Stimulated activated CD4-positive, alpha-beta T cell treated with anti-CD3 and anti-CD28 coated beads, Interleukin-2, amount 100 ng/mL, for 48 hours (primary cell): ENCODE measurements at regions not wholly inside any gene's neighbourhood (a gene's known extent, or its start where the extent isn't known, plus 50 kb on each side); places are given as distances from the start of the nearest gene placed in this dataset.

Source experiments
- DNase-seq, 2 donors: peaks; one replicate each; pipeline ENCODE4 v3.0.0-alpha.2; 2020

GRCh38 chr20:62545901-62546525, 70.2 kb upstream of the GATA5 start:
- no peak for DNase-seq

- DNase-seq = no peak
Measured at GRCh38 chr20:62546606-62547005, 70.8 kb upstream of the GATA5 start.

GRCh38 chr20:62547364-62547763, 71.6 kb upstream of the GATA5 start:
- DNase-seq = no peak

- DNase-seq = no peak
Measured at GRCh38 chr20:62548471-62548870, 72.7 kb upstream of the GATA5 start.

GRCh38 chr20:62549029-62549428, 73.2 kb upstream of the GATA5 start:
- DNase-seq = no peak

- no peak for DNase-seq
Measured at GRCh38 chr20:62549499-62550086, 73.8 kb upstream of the GATA5 start.

- DNase-seq = no peak
Measured at GRCh38 chr20:62550087-62550632, 74.4 kb upstream of the GATA5 start.

- DNase-seq = no peak
Measured at GRCh38 chr20:62551407-62552323, 75.9 kb upstream of the GATA5 start.

- no peak for DNase-seq
Measured at GRCh38 chr20:62552613-62553012, 76.8 kb upstream of the GATA5 start.

GRCh38 chr20:62553136-62553837, 77.5 kb upstream of the GATA5 start:
- DNase-seq = no peak

- no peak for DNase-seq
Measured at GRCh38 chr20:62553838-62554161, 78.0 kb upstream of the GATA5 start.

- DNase-seq = no peak
Measured at GRCh38 chr20:62554214-62554897, 78.6 kb upstream of the GATA5 start.

- DNase-seq = no peak
Measured at GRCh38 chr20:62554898-62555641, 79.3 kb upstream of the GATA5 start.

GRCh38 chr20:62555642-62556420, 80.0 kb upstream of the GATA5 start:
- DNase-seq = no peak

GRCh38 chr20:62557462-62557861, 81.7 kb upstream of the GATA5 start:
- DNase-seq = no peak

- DNase-seq = no peak
Measured at GRCh38 chr20:62557999-62558408, 82.2 kb upstream of the GATA5 start.

GRCh38 chr20:62558779-62559178, 83.0 kb upstream of the GATA5 start:
- DNase-seq = no peak

GRCh38 chr20:62560162-62560561, 82.1 kb upstream of the SLCO4A1 start:
- DNase-seq = no peak

GRCh38 chr20:62561182-62561581, 81.1 kb upstream of the SLCO4A1 start:
- DNase-seq = no peak

- DNase-seq = no peak
Measured at GRCh38 chr20:62561948-62562347, 80.4 kb upstream of the SLCO4A1 start.

- no peak for DNase-seq
Measured at GRCh38 chr20:62562831-62563230, 79.5 kb upstream of the SLCO4A1 start.
